ENCODE measurements at regions not wholly inside any gene's neighbourhood (a gene's known extent, or its start where the extent isn't known, plus 50 kb on each side); places are given as distances from the start of the nearest gene placed in this dataset.
A peak's percentile ranks its signal among the peaks of the same experiment; 100 is the strongest.

DNA sequence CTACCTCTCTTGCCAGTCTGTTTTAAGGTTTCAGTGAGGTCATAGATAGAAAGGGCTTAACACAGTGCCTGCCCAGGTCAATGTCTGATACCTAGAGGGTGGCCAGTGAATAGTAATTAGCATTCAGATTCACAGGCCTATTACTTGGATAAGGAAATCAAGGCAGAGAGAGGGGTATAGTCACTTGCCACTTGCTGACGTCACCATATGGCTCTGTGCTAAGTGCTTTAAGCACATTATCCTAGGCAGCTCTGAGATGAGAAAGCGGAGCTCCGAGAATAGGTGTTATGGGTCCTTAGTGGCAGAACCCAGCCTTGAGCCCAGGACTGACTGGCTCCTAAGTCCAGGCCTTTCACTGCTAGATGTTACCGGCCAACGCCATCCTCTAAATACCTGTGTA lies 51.5 kb upstream of the DAB1 start:
- TF ChIP-seq, protein P1, sequence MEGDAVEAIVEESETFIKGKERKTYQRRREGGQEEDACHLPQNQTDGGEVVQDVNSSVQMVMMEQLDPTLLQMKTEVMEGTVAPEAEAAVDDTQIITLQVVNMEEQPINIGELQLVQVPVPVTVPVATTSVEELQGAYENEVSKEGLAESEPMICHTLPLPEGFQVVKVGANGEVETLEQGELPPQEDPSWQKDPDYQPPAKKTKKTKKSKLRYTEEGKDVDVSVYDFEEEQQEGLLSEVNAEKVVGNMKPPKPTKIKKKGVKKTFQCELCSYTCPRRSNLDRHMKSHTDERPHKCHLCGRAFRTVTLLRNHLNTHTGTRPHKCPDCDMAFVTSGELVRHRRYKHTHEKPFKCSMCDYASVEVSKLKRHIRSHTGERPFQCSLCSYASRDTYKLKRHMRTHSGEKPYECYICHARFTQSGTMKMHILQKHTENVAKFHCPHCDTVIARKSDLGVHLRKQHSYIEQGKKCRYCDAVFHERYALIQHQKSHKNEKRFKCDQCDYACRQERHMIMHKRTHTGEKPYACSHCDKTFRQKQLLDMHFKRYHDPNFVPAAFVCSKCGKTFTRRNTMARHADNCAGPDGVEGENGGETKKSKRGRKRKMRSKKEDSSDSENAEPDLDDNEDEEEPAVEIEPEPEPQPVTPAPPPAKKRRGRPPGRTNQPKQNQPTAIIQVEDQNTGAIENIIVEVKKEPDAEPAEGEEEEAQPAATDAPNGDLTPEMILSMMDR (IDR thresholded peaks at IDR 0.05), result no peak
- no peak for DNase-seq (ENCODE audit: extremely low spot score, unreplicated experiment)
- H3K27ac Mint-ChIP-seq (ENCODE audit: unreplicated experiment), result no peak overlapping the region
- H3K4me3 Mint-ChIP-seq (ENCODE audit: unreplicated experiment), result no peak overlapping the region
- no peaks in the 10 kb centered on the region for H3K36me3 Mint-ChIP-seq (ENCODE audit: unreplicated experiment)
- H3K27me3 Mint-ChIP-seq (ENCODE audit: unreplicated experiment), result no peaks in the 10 kb centered on the region
- H3K9me3 Mint-ChIP-seq (ENCODE audit: unreplicated experiment), result no peaks in the 10 kb centered on the region
- peaks cover 36% of the 10 kb centered on the region for H3K4me1 Mint-ChIP-seq (ENCODE audit: unreplicated experiment)

DNA sequence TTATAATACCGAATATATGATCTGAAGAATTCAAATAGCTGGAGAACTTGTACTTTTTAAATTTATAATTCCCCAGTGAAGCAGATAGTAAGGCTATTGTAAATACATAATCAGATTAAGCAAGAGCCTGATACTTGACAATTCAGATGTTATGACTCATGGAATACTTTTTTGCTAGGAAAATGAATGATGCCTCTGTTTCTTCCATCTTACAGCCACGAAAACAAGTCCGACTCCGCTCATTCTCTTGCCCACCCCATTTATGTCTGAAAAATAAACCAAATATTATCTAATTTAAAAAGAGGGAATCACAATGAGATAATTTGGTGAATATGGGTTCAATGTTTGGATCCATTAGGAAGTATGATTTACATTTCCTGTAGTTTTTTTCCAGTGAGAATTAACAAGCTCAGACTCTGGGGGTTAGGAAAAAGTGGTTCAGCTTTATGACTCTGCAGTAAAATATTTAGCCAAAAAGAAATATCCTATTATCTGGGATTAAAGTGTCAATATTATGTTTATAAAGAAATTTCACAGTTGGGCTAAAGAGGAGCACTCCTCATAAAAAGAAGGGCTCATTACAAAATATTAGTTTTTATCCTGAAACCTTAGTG lies 50.4 kb upstream of the DAB1 start:
- peaks cover 47% of the 10 kb centered on the region for H3K4me1 Mint-ChIP-seq (ENCODE audit: unreplicated experiment)
- H3K9me3 Mint-ChIP-seq (ENCODE audit: unreplicated experiment), result no peaks in the 10 kb centered on the region
- peak overlapping the region; percentile 23 for H3K4me3 Mint-ChIP-seq (ENCODE audit: unreplicated experiment)
- H3K36me3 Mint-ChIP-seq (ENCODE audit: unreplicated experiment), result no peaks in the 10 kb centered on the region
- peak overlapping the region; percentile 82 for H3K27ac Mint-ChIP-seq (ENCODE audit: unreplicated experiment)
- TF ChIP-seq, protein P1 (IDR thresholded peaks at IDR 0.05), result no peak
- DNase-seq (ENCODE audit: extremely low spot score, unreplicated experiment), result no peak
- no peaks in the 10 kb centered on the region for H3K27me3 Mint-ChIP-seq (ENCODE audit: unreplicated experiment)

Measured in osteocyte (in vitro differentiated cells).